Hippocampal formation (tissue), 2 donors: ENCODE measurements at regions not wholly inside any gene's neighbourhood (a gene's known extent, or its start where the extent isn't known, plus 50 kb on each side); places are given as distances from the start of the nearest gene placed in this dataset.
"Not testable (repeated sequence)": the region's sequence is repeated elsewhere in the genome, so short reads cannot be mapped to it uniquely, and the experiment has no call there.

Experiments used
- DNase-seq, 2 donors: peaks; one replicate each; lab custom pipeline; 2025; lab: John Stamatoyannopoulos, UW

DNA sequence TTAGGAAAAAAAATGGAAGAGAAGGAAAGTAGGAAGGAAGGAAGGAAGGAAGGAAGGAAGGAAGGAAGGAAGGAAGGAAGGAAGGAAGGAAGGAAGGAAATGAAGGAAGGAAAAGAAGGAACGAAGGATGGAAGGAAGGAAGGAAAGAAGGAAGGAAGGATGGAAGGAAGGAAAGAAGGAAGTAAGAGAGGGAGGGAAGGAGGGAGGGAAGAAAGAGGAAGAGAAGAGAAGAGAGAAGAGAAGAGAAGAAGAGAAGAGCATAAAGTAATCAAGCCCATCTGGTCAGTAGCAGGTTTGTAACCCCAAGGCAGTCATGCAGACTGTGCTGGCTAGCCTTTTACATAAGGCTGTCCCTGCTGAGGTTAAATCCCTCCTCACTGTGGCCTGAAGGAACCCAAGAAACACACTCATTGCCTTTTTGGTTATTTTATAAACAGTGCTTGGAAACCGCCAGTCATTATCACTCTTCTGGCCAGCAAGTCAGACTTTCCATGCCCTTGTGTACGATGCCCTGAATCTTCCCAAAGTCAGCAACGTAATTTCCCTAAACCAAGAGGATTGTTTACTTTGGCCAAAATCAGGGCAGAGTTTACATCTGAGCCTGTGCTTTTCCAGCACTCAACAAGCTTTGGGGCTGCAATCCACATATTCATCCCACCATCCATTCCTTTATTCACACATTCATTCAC is 409.6 kb upstream of the MAF start:
- no peak for DNase-seq

DNA sequence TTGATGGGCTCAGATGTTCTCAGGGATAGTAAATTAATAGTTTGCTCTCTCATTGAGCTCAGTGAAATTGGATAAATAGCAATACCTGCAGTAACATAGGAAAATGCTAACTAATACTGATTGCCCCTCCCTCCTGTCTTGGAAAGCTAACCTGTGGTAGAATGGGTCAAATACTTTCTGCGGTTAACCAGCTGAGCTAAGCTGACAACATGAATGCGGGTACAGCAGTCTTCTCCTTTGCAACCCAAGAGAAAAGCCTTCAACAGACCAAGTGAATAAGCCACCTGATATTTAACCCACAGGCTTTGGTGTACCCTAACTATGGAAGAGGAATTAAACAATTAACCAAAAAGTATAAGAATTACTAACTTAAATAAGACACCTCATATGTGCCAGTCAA is 408.3 kb upstream of the MAF start:
- no peak for DNase-seq

DNA sequence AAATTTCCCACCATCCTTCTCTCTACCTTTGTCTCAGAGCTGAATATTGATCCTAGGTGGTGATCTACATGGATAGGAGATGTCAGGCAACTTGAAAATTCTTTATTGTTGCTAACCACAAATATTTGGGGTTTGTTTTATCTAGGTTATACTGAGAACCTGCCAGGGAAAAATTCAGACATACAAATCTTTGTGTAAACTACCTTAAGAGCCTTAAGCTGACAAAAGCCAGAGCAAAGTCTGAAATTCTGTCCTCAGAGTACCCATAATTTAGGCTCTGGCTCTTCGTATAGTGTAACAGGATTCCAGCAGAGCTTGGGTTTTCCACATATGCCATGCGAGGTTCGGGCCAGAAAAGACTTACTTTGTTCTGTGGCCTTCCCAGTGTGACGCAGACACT is 406.7 kb upstream of the MAF start:
- DNase-seq, result no peak

DNA sequence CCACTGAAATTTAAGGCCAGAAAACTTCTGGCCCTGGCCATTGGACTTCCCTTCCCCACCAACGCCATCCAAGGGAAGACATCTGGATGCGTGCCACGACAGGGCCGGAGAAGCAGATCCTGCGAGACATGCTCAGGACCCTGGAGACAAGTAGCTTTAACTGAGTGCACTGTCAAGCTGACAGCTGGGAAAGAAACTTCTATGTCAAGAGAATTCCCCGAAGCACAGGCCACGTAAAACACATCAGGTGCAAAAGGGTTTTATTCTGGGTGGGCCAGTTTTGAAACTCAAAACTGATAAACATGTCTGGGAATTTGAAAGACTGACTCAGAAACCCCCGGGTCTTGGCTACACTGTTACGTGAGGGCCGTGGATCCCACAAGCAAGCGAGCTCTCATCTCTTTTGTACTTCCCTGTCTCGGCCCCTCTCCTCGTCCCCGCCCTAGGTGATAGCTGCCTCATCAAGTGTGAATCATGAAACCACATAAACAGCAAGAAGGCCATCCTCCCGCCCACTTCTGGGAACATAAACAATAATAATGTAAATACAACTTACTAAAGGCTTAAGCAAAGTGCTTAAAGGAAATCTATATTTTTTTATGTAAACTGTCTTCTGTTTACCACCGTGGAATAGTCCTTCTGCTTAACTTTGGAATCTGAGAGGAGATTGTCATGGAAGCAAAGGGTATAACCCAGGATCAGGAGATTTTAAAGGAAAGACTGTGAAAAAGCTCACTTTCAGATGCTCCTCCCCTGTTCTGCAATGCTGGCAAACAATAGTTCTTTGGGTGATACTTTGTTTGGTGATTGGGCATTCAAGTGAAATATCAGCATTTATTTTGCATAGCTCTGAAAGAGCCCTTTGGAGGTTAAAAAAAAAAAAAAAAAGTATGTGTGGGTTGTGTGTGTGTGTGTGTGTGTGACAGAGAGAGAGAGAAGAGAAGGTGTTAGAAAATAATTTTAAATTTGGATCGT is 406.0 kb upstream of the MAF start:
- DNase-seq, result no peak

DNA sequence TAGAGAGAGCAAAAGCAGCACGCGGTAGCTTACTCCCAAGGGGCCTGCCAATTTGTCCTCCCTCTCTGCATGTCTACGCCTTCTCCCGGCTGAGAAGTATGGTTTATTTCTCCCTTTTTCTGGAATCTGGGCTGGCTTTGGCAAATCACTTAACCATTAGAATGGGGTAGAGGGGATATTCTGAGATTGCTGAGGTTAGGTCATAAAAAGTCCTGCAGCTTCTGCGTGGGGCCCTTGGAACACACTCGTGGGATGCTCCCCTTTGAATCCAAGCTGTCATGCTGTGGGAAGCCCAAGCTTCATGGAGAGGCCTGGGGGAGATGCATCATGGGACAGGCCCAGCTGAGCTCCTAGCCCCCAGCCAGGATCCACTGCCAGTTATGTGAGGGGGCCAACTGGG is 403.6 kb upstream of the MAF start:
- no peak for DNase-seq

DNA sequence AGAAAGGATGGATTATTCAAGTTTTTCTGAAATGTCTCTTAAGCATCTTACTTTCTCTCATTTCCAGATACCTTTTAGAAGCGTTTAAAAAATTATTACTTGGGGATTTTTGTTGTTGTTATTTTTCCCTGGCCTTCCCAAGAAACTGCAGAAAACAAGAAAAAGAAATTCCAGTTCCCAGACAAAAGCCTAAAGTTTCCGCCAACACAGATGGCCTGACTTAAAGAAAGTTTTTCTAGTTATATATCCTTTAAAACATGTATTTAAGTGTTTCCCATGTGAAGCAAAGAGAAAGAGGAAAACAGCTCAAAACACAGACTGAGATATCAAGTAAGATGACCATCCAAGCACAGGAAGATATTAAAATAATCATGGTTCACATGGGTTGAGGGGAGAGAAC is 401.7 kb upstream of the MAF start:
- DNase-seq, result no peak

DNA sequence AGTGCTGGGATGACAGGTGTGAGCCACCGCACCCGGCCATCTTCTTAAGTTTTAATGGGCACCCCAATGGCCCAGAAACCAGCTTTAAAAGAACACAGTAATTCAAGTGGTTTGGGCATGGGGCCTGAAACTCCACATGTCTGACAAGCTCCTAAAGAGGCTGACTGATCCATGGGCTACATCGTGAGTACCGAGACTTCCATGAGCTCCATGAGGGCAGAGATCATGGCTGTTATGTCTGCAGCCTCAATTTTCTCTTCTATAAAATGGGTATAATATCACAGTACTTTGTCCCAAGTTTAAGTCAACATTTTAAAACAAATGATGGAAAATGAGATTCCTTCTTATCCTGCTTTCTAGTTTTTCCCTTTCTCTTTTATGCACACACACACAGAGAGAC is 397.6 kb upstream of the MAF start:
- no peak for DNase-seq

DNA sequence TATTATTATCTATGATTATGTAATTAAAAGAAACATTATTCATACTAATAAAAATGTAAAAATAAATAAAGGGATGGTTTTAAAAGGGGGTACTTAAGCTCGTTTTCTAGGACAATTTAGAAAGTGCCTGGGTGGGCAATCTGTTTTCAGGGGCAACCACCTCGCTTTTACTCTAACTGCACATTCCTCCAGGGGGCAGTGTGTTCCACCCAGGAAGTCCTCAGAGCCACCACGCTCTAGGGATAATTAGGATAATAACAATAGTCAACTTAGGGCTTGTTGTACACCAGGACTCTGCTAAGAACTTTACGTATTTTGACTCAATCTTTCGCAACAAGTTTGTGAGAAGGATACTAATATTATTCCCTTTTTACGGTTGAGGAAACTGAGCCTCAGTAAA is 396.7 kb upstream of the MAF start:
- no peak for DNase-seq

DNA sequence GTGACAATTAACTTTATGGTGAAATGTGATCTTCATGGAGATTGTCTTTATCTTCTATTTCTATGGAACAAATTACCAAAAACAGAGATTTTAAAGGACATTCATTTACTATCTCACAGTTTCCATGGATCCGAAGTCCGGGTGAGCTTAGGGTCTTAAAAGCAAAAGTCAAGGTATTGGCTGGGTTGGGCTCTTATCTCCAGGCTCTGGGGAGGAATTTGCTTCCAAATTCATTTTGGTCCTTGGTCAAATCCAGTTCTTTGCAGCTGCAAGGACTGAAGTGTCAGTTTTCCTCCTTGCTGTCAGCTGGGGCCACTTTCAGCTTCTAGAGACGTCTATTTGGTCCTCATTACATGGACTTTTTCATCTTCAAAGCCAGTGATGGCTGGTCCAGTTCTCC is 395.8 kb upstream of the MAF start:
- DNase-seq, result no peak

DNA sequence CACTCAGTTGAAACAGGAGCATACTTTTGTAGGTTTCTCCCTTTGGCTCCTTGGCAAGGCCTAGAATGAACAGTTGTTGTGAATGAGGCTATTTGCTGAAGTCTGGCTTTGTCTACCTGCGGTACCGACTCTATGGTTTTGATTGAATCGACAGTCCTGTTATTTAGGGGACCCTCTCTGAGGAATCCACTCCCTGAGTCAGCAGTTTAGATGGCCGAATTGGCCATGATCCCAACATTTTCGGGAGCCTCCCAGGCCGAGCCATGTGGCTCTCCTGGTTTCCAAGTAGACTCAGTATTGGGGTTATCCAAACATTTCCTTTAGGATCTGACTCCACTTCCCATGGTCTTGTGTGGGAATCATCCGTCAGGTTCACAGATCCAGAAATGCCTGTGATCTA is 394.8 kb upstream of the MAF start:
- DNase-seq, result no peak

DNA sequence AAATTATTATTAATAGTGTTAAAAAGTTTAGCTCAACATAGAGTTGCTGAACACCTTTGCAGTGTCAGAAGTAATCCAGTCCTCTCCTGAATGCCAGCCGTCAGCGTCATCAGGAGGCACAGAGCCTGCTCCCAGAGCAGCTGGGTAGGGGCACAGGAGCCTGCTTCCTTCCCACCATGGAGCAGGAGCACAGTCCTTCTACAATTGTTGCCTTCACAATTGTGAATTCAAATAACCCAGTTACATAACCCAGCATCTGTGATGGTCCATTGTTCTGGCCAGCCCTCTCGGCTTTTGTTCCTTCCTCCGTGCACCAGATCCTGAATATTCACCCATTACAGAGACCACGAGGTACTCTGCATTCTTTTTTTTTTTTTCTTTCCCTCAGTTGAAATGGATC is 393.9 kb upstream of the MAF start:
- DNase-seq, result peak; percentile 67 to 86

DNA sequence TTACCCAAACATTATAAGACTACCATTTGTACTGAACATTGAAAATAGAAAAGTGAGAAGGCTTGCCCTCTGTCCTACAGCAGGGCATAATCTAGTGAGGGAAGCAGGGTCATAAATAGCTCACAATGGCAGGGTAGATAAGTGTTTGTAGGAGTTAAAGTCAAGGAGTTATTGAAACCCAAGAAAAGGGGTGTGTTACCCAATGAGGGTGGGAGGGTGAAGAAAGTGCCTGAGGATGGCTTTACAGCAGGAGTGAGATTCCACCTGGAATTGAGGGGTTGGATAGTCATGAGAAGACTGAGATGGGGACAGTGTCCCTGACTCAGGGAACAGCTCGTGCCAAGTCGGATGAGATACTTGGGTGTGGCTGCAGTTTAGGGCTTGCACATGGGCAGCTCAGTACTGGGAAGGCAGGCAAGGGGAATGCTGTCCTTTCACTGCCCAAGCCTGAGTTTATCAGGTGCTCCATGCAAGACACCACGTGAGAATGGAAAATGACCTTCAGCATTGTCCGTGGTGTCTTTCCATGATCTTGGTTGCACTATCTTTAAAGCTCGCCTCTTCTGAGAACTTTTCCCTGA is 393.2 kb upstream of the MAF start:
- DNase-seq, result no peak

DNA sequence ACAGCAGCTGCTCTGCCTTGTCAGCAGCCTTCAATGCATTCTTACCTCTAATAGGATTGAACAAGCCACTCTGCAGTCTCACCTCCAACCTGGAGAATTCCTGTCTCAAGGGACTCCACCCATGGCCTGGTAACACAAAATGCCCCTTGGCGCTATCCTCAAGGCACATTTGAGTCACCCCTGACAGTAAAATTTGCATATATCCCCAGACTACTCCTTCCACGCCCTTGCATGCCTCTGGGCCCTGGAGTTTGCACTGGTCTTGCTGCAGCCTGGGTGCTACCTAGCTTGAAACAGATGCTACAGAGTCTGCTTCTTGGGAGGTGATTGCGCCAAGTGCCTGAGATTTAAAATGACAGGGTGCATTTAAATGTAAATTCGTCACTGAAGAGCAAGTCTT is 391.4 kb upstream of the MAF start:
- no peak for DNase-seq

DNA sequence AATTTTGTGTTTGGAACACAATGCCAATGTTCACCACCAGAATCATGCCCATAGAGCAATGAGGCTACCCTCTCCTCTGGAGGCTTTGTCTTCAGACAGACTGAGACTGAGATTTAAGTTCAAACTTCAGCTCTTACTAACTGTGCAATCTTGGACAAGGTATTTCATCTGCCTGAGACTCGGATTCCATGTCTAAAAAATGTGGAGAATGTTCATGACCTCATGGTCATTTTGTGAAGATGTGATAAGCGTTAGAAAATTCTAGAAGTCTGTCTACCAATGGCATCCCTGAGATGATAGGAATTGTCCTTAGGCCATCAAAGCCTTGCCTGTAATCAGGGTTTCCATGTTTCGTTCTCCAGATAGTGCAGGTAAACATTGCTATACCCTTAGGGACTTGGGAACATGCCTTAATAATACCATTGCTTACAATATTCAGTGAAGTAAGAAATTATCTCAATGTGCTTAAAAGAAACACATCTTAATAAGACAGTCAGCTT is 388.2 kb upstream of the MAF start:
- no peak for DNase-seq

DNA sequence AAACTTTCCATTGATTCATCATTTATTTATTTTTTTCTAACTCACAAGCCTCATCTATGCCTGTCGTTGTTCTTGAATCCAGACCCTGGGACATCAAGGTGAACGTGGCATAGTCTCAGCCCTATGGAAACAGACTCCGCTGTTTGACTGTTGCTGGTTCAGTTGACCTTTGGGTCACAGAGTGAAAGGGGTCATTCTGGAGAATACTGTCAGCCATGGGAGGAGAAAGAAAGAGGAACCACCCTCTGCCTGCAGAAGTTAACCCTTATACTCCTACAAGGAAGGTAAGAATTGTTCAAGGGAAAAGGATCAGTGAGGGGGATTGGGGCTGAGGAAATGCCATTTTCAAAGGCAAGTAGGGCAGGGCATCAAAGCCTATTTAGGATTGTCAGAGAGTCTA is 387.6 kb upstream of the MAF start:
- DNase-seq, result no peak

DNA sequence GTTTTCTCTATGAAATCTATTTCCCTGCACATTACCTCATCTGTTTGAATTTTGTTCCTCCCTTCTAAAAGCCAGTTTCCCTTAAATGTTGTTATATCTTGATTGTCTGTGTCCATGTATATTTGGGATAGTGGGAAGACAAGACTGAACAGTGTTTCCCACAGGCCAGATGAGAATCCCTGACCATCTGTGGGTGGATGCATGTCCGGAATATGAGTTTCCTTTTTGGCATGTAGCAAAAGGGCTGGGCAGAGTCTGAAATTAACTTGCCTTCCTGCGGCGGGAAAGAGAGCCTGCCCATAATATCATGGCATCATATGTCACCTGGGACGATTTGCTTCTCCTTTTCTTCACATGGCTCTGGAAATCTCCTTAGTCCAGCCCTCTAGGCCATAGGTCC is 385.8 kb upstream of the MAF start:
- DNase-seq, result no peak

DNA sequence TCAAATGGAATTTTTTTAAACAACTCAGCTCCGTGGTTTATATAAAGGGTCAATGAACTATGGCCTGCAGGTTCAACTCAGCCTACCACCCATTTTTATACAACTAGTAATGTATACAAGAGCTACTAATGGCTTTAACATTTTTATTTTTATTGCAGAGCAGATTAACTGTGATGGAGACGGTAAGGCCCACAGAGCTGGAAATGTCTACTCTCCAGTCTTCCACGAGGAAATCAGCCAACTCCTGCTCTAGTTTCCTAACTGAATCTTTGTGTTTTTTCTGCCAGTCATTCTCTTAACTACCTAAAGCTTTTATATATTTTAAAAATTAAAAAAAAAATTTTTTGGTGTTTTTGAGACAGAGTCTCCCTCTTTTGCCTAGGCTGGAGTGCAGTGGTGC is 385.1 kb upstream of the MAF start:
- no peak for DNase-seq

DNA sequence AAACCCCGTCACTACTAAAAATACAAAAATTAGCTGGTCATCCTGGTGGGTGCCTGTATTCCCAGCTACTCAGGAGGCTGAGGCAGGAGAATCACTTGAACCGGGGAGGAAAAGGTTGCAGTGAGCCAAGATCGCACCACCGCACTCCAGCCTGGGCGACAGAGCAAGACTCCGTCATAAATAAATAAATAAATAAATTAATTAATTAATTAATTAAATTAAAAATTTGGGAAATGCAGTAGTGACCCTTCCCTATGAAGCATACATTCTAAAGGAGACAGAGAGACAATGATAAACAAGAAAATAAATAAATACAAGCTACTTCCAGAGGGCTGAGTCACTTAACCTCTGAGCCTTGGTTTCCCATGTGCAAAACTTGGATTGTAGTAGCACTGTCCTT is 383.6 kb upstream of the MAF start:
- not testable (repeated sequence) for DNase-seq

DNA sequence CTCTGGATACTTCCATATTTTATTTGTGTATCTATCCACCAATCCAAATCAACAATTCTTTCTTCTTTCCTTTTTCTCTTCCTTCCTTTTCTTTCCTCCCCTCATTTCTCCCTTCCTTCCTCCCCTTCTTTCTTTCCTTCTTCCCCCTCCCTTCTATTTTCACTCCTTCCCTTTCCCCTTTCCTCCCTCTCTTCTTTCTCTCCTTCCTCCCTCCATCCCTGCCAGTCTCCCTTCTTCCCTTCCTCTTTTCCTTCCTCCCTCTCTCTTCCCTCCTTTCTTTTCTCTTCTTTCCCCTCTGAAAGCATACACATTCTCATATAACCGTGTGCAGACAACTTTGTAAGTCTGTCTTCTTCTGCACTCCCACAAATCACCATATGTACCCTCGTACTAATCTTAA is 382.3 kb upstream of the MAF start:
- DNase-seq, result no peak

DNA sequence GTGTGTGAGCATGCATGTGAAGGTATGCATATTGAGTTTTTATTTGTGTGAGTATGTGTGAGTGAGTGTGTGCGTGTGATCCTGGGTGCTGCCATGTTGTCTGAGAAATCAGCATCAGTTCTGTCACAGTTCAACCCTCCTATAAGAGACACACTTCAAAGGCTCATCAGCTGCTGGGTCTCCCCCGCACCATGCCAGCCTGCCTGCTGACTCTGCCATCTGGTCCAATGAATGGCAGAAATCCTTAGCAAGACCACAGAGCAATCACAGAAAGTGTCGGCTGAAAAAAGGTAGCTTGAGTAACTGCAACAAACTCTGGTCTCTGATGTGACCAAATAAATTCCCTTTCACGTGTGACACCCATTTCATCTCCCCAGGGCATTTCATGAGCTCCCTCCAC is 381.8 kb upstream of the MAF start:
- DNase-seq, result peak in 1 of 2 donors; percentile 1

DNA sequence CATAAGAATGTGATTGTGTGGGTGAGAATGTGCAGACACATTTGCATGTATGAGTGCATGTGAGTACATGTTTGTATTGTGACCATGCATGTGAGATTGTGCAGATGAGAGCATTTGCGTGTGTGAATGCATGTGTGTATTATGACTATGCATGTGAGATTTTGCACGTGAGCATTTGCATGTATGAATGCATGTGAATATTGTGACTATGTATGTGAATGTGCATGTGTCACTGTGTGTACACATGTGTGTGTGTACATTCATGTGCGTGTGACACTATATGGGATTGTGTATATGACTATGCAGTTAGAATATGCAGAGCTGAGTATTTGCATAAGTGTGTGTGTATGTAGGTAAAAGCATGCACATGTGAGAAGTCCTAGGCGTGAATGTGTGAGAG is 381.3 kb upstream of the MAF start:
- DNase-seq, result no peak

DNA sequence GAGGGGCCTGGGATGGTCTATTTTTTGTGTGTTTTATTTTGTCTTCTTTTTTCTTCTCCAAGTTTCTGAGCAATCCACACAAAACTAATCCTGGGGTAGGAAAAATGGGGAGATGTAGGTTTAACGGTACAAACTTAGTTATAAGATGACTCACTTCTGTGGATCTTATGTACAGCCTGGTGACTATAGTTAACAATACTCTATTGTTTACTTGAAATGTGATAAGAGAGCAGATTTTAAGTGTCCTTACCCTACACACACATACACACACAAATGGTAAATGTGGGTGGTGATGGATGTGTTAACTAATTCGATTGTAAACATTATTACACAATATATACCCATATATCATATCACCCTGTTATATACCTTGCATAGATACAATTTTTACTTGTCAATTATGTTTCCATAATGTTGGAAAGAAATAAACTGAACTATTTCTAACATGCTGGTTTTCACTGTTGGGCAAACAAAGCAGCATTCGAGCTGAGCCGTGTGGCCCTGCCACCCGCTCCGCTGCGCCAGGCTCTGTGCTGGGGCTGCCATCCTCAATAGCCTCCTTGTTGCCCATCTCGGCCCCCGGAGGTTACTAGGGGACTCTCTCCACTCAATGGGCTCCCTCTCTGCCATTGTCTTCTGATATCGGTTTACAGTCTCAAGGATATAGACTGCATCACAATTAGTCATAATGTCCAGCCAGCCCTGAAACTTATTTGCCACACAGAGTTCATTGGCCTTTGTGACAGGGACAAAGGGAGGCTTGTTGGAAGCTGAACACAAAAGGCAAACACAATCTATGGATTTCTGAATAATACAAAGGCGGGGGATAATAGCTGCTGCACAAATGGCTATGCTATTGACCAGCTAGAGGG is 380.3 kb upstream of the MAF start:
- DNase-seq, result peak; percentile 78 to 85
